H9 (cell line): ENCODE measurements at regions not wholly inside any gene's neighbourhood (a gene's known extent, or its start where the extent isn't known, plus 50 kb on each side); places are given as distances from the start of the nearest gene placed in this dataset.

Experiments
- DNase-seq: peaks from one replicate; pipeline ENCODE4 v3.0.0-alpha.2; 2017
- H2AFZ ChIP-seq: one replicate; pipeline ENCODE4 v1.6.1; 2013; ENCODE audit warnings: mild to moderate bottlenecking, low read length, control low read depth, moderate library complexity
- H2AK5ac ChIP-seq: 2 replicates; pipeline ENCODE4 v1.6.1; 2013; ENCODE audit warnings: low read length, control low read depth, mixed read lengths; ENCODE audit not compliant: insufficient read length
- H2BK120ac ChIP-seq: one replicate; pipeline ENCODE4 v1.6.1; 2013; ENCODE audit warnings: low read depth, mild to moderate bottlenecking, low read length, control low read depth, inconsistent platforms; ENCODE audit not compliant: poor library complexity, severe bottlenecking
- H2BK12ac ChIP-seq: 2 replicates; pipeline ENCODE4 v1.6.1; 2013; ENCODE audit warnings: low read length, control low read depth, mixed read lengths, low read depth; ENCODE audit not compliant: insufficient read length
- H2BK15ac ChIP-seq: 2 replicates; pipeline ENCODE4 v1.6.1; 2013; ENCODE audit warnings: low read depth, low read length, control low read depth
- H2BK20ac ChIP-seq: one replicate; pipeline ENCODE4 v1.6.1; 2013; ENCODE audit warnings: low read depth, mild to moderate bottlenecking, low read length, control low read depth, inconsistent platforms; ENCODE audit not compliant: poor library complexity, severe bottlenecking
- H2BK5ac ChIP-seq: 2 replicates; pipeline ENCODE4 v1.6.1; 2013; ENCODE audit warnings: low read length, control low read depth, mixed read lengths; ENCODE audit not compliant: insufficient read length
- H3K14ac ChIP-seq: 2 replicates; pipeline ENCODE4 v1.6.1; 2013; ENCODE audit warnings: low read length, control low read depth; ENCODE audit not compliant: insufficient read depth
- H3K18ac ChIP-seq: 2 replicates; pipeline ENCODE4 v1.6.1; 2013; ENCODE audit warnings: low read depth, mild to moderate bottlenecking, mixed read lengths, low read length, control low read depth; ENCODE audit not compliant: insufficient read length
- H3K23ac ChIP-seq: 2 replicates; pipeline ENCODE4 v1.6.1; 2013; ENCODE audit warnings: low read length, control low read depth, mixed read lengths, low read depth; ENCODE audit not compliant: insufficient read length
- H3K23me2 ChIP-seq: 2 replicates; pipeline ENCODE4 v1.6.1; 2013; ENCODE audit warnings: low read depth, mild to moderate bottlenecking, mixed read lengths, low read length, control low read depth; ENCODE audit not compliant: insufficient read length, poor library complexity, severe bottlenecking
- H3K27ac ChIP-seq: 2 replicates; pipeline ENCODE4 v1.5.1; 2013; ENCODE audit warnings: low read length, control low read depth, mixed read lengths, low read depth; ENCODE audit not compliant: insufficient read length
- H3K27me3 ChIP-seq: 2 replicates; pipeline ENCODE4 v1.6.1; 2013; ENCODE audit warnings: low read length, control low read depth, inconsistent platforms; ENCODE audit not compliant: insufficient read depth
- H3K4ac ChIP-seq: 2 replicates; pipeline ENCODE4 v1.6.1; 2013; ENCODE audit warnings: low read depth, mild to moderate bottlenecking, control low read depth, inconsistent platforms, low read length, moderate library complexity
- H3K4me1 ChIP-seq: 2 replicates; pipeline ENCODE4 v1.6.1; 2013; ENCODE audit warnings: low read length, control low read depth, inconsistent platforms; ENCODE audit not compliant: insufficient read depth
- H3K4me2 ChIP-seq: 2 replicates; pipeline ENCODE4 v1.6.1; 2013; ENCODE audit warnings: low read length, control low read depth, mixed read lengths; ENCODE audit not compliant: insufficient read length, insufficient read depth
- H3K56ac ChIP-seq: 2 replicates; pipeline ENCODE4 v1.6.1; 2013; ENCODE audit warnings: low read depth, mild to moderate bottlenecking, mixed read lengths, low read length, control low read depth; ENCODE audit not compliant: insufficient read length
- H3K79me1 ChIP-seq: 2 replicates; pipeline ENCODE4 v1.6.1; 2013; ENCODE audit warnings: low read depth, mild to moderate bottlenecking, moderate library complexity, low read length, control low read depth, inconsistent platforms; ENCODE audit not compliant: insufficient read depth, poor library complexity, severe bottlenecking
- H3K79me2 ChIP-seq: 2 replicates; pipeline ENCODE4 v1.6.1; 2013; ENCODE audit warnings: low read length, control low read depth, inconsistent platforms; ENCODE audit not compliant: insufficient read depth
- H3K9ac ChIP-seq: 2 replicates; pipeline ENCODE4 v1.6.1; 2013; ENCODE audit warnings: low read length, control low read depth, mixed read lengths; ENCODE audit not compliant: insufficient read length; ENCODE audit errors: extremely low read depth
- H3K9me3 ChIP-seq: one replicate; pipeline ENCODE4 v1.6.1; 2013; ENCODE audit warnings: low read depth, low read length, inconsistent platforms; ENCODE audit not compliant: control insufficient read depth
- H3T11ph ChIP-seq: one replicate; pipeline ENCODE4 v1.6.1; 2013; ENCODE audit warnings: mild to moderate bottlenecking, low read length, control low read depth, inconsistent platforms
- H4K20me1 ChIP-seq: one replicate; pipeline ENCODE4 v1.6.1; 2013; ENCODE audit not compliant: control insufficient read depth, insufficient read length, insufficient read depth
- H4K5ac ChIP-seq: 2 replicates; pipeline ENCODE4 v1.6.1; 2013; ENCODE audit warnings: low read depth, mild to moderate bottlenecking, mixed read lengths, low read length, control low read depth; ENCODE audit not compliant: insufficient read length
- H4K8ac ChIP-seq: replicated peaks from 2 replicates; pipeline ENCODE4 v1.6.1; 2013; ENCODE audit warnings: low read length, control low read depth, mixed read lengths, low read depth; ENCODE audit not compliant: insufficient read length
- H4K91ac ChIP-seq: 2 replicates; pipeline ENCODE4 v1.6.1; 2013; ENCODE audit warnings: low read depth, mild to moderate bottlenecking, moderate library complexity, mixed read lengths, low read length, control low read depth; ENCODE audit not compliant: insufficient read length
- H3K27ac Mint-ChIP-seq, 3 experiments: 2 replicates in 2 of 3; 3 replicates in 1 of 3; pipeline ENCODE4 v1.8.0; 2020 to 2021; ENCODE audit warnings: mixed read lengths in 3 of 3, mild to moderate bottlenecking in 1 of 3, moderate library complexity in 1 of 3
- H3K27me3 Mint-ChIP-seq: 2 replicates; pipeline ENCODE4 v1.8.0; 2021; ENCODE audit warnings: low read depth, mild to moderate bottlenecking, moderate library complexity, mixed read lengths
- H3K36me3 Mint-ChIP-seq, 3 experiments: 2 replicates in 2 of 3; 3 replicates in 1 of 3; pipeline ENCODE4 v1.8.0; 2020 to 2021; ENCODE audit warnings: low read depth in 3 of 3, mixed read lengths in 3 of 3; ENCODE audit not compliant: insufficient read depth in 1 of 3
- H3K4me1 Mint-ChIP-seq, 2 experiments: 2 replicates each; pipeline ENCODE4 v1.8.0; 2020; ENCODE audit warnings: mixed read lengths in 2 of 2
- H3K4me3 Mint-ChIP-seq, 2 experiments: 2 replicates in 1 of 2; 3 replicates in 1 of 2; pipeline ENCODE4 v1.8.0; 2020 to 2021; ENCODE audit warnings: mild to moderate bottlenecking in 2 of 2, mixed read lengths in 2 of 2, moderate library complexity in 1 of 2
- H3K9me3 Mint-ChIP-seq, 2 experiments: 2 replicates in 1 of 2; 3 replicates in 1 of 2; pipeline ENCODE4 v1.8.0; 2020; ENCODE audit warnings: mild to moderate bottlenecking in 2 of 2, mixed read lengths in 2 of 2, moderate library complexity in 1 of 2
- CTCF ChIP-seq: fragments of 200-600 bp; sonication (generic); conservative IDR thresholded peaks from 3 replicates; pipeline ENCODE4 v1.8.0; 2021; ENCODE audit warnings: antibody characterized with exemption, mild to moderate bottlenecking
- WGBS: extraction: QIAGEN DNeasy Blood & Tissue Kit; methylation state at CpG from one replicate; pipeline ENCODE4 v1.1.7; 2013; ENCODE audit warnings: missing lambda C conversion rate, low lambda C conversion rate, mixed read lengths; ENCODE audit not compliant: insufficient read length; ENCODE audit errors: extremely low coverage; 5-methylcytosine and 5-hydroxymethylcytosine counted together

- Mint-ChIP-seq H3K27ac (no peak overlapping the region; a peak in 1 of 7 replicates), H3K9me3 (peaks cover 4 to 10% of the 10 kb centered on the region in 2 experiments; a peak in 4 of 5 replicates), H3K36me3 (peaks cover 0 to 5% (median 4%) of the 10 kb centered on the region in 3 experiments; a peak in 3 of 7 replicates), H3K27me3 (no peaks in the 10 kb centered on the region; the same call in 1 of the 2 replicates), H3K4me3 (no peak overlapping the region), H3K4me1 (no peaks in the 10 kb centered on the region)
- no peak overlapping the region for H2BK120ac ChIP-seq
- H3K23me2 ChIP-seq = no peaks in the 10 kb centered on the region
- H3K9me3 ChIP-seq = no peaks in the 10 kb centered on the region
- H2BK15ac ChIP-seq = no peak overlapping the region
- no peak overlapping the region for H2BK5ac ChIP-seq
- no peak overlapping the region for H3K14ac ChIP-seq
- no peak overlapping the region for H3K9ac ChIP-seq
- H3K27me3 ChIP-seq = no peaks in the 10 kb centered on the region
- DNase-seq = no peak
- no peak overlapping the region for H2BK12ac ChIP-seq
- no peak overlapping the region for H3K4me2 ChIP-seq
- no peak overlapping the region for H4K91ac ChIP-seq
- H3T11ph ChIP-seq = no peak overlapping the region
- no peak overlapping the region for H3K56ac ChIP-seq
- no peak overlapping the region for H4K8ac ChIP-seq
- H3K23ac ChIP-seq = no peak overlapping the region
- no peak overlapping the region for H3K27ac ChIP-seq
- H3K4ac ChIP-seq = no peak overlapping the region
- H2BK20ac ChIP-seq = no peak overlapping the region
- H3K4me1 ChIP-seq = no peaks in the 10 kb centered on the region
- no peak overlapping the region for H3K18ac ChIP-seq
- no peak overlapping the region for H2AFZ ChIP-seq
- no peak overlapping the region for H2AK5ac ChIP-seq
- no peaks in the 10 kb centered on the region for H3K79me2 ChIP-seq
- no CpG with 5 or more reads among the region's 4 CpGs for WGBS
- H3K79me1 ChIP-seq = no peaks in the 10 kb centered on the region
- H4K20me1 ChIP-seq = no peaks in the 10 kb centered on the region
- H4K5ac ChIP-seq = no peak overlapping the region
- TF ChIP-seq CTCF = no peak
These were observed 104.2 kb downstream of the PFKFB3 start for GRCh38 chr10:6306917-6307316.
